NCI-H510A (cell line): ENCODE measurements at regions not wholly inside any gene's neighbourhood (a gene's known extent, or its start where the extent isn't known, plus 50 kb on each side); places are given as distances from the start of the nearest gene placed in this dataset.
A peak's percentile ranks its signal among the peaks of the same experiment; 100 is the strongest.
"Not testable (repeated sequence)": the region's sequence is repeated elsewhere in the genome, so short reads cannot be mapped to it uniquely, and the experiment has no call there.

ENCODE experiments used
- DNase-seq: peaks from one replicate; lab custom pipeline; 2025; lab: John Stamatoyannopoulos, UW

DNA sequence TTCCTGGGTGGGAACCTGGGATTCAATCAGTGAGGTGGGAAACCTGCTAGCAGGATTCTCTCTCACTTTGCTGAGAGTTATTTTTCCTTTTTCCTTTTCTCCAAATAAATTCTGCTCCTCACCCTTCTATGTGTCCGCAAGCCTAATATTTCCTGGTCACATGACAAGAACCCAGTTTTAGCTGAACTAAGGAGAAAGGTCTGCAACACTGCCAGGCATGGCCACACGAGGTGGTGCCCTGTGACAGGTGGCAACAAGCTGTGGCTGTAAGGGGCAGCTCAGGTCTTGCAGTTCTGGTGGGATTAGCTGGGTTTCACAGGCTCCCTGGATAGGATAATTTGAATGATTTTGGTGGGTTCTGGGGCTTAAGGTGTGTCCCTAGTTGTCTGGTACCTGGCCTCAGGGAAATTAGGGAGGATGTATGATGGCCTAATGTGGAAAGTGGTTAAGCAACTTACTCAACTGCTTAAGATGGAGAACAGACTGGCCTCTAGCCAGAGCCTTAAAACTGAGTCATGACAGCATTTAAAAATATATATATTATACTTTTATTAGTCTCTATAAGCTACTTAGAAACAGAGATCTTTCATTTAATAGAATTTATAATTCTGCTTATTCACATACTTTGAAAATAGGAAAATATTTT is 215.0 kb downstream of the IL15 start:
- no peak for DNase-seq

DNA sequence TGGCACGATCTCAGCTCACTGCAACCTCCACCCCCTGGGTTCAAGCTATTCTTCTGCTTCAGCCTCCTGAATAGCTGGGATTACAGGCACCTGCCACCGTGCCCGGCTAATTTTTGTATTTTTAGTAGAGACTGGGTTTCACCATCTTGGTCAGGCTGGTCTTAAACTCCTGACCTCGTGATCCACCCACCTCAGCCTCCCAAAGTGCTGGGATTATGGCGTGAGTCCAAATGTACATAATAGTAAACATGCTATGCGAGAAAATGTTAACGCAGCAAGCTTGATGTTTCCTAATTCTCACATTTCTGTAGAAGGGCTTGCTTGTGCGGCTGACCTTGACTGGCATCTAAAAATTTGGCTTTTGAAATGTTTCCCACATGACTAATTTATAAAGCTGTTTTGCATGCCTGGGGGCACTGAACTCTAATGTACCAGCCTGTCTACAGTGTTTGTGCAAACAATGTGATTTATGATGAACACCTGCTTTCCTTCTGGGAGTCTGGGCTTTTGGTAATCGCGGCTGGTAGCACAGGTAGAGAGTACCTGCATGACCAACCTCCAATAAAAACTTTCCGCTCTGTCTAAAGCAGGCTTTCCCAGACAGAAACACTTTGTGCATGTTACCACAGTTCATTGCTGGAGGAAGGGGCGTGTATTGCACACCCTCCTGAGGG is 216.8 kb downstream of the IL15 start:
- DNase-seq = peak; percentile 44

DNA sequence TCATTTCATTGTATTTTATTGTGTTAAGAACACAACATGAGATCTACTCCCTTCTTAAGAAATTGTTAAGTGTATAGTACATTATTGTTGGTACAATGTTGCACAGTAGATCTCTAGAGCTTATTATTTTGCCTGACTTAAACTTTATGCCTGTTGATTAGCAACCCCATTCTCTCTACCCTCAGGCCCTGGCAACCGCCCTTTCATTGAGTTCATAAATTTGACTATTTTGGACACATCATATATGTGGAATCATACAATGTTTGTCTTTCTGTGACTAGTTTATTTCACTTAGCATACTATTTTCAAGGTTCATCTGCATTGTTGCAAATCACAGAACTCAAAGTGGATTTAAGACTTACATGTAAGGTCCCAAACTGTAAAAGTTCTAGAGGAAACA is 222.1 kb downstream of the IL15 start:
- no peak for DNase-seq

DNA sequence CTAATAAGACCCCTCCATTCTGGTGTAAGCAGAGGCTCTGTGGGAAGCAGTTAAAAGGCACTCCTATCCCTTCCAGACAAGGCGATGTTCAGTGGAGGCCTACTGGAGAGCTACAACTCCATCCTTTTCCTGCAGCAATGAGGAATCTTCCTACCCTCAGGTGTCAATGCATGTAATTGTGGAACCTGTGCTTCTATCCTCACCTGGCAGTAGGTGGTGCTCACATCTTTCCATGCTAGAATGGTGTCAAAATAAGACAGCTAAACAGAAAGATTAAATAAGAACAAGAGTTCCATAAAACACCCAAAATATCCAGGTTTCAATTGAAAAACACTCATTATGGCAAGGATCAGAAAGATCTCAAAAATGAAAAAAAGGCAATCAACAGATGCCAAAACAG is 224.6 kb downstream of the IL15 start:
- DNase-seq = no peak

DNA sequence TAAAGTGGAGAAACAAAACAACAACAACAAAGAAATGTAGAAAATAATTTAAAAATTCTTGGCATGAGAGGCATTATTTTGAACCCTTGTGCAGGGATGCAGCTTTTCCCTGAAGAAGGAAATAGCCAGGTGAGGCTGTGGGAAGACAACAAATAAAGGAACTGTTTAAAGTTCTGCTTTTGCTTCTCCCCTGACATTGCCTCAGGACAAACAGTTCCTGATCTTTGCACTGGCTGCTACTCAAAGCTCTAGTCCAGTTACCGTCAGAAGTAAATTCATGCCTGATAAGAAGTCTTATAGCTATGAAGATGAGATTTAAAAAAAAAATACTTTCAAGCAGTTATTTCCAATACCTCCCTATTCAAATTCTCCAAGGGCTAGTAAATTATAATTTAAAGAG is 233.8 kb downstream of the IL15 start:
- DNase-seq = no peak

DNA sequence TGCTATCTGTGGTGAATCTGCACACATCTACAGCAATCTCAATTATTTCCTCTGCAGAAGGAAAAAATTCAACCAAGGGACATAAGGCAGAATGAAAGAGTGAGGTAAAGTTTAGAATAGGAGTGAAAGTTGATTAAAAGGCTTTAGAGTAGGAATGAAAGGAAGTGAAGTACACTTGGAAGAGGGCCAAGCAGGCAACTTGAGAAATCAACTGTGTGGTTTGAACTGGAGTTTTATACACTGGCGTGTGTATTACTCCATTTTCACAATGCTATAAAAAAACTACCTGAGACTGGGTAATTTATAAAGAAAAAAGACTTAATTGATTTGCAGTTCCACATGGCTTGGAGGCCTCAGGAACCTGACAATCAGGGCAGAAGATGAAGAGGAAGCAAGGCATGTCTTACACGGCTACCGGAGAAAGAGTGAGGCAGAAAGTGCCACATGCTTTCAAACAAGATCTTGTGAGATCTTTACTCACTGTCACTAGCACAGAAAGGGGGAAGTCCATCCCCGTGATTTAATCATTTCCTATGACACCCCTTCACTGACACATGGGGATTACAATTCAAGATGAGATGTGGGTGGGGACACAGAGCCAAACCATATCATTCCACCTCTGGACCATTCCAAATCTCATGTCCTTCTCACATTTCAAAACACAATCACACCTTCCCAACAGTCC is 234.8 kb downstream of the IL15 start:
- no peak for DNase-seq

DNA sequence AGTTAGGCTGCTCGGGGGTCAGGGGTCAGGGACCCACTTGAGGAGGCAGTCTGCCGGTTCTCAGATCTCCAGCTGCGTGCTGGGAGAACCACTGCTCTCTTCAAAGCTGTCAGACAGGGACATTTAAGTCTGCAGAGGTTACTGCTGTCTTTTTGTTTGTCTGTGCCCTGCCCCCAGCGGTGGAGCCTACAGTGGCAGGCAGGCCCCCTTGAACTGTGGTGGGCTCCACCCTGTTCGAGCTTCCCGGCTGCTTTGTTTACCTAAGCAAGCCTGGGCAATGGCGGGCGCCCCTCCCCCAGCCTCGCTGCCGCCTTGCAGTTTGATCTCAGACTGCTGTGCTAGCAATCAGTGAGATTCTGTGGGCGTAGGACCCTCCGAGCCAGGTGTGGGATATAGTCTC is 246.3 kb downstream of the IL15 start:
- DNase-seq = not testable (repeated sequence)

DNA sequence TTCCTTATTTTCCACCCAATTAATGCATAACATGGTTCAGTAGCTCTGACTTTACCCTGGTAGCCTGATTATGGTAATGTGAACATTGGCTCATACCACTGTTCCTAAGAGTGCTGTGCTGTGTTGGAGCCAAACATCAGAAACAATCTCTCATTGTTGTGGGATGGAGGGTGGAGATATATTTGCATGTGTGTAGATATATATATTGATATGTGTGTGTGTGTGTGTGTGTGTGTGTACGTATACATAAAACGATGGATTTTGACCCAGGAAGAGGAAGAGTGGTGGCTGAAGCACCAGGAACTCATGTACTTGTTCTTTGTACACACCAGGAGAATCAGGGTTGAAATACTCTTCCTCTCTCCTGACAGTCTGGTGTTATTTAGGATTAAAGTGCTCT is 247.7 kb downstream of the IL15 start:
- no peak for DNase-seq

DNA sequence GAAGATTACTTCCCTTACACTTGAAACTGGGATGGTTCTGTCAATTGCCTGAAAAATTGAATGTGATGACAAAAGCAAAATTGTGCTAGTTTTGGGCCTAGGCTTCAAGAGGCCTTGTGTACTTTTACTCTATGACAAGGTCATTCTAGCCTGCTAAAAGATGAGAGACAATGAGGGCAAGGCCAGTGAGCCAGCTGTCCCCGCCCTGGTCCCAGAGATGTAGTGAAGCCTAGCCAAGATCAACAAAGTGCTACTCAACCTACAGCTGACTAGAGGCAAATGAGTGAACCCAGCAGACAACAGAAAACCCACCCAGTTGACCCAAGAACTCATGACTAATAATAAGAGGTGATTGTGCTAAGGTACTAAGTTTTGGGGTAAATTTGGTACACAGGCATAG is 248.7 kb downstream of the IL15 start:
- no peak for DNase-seq

DNA sequence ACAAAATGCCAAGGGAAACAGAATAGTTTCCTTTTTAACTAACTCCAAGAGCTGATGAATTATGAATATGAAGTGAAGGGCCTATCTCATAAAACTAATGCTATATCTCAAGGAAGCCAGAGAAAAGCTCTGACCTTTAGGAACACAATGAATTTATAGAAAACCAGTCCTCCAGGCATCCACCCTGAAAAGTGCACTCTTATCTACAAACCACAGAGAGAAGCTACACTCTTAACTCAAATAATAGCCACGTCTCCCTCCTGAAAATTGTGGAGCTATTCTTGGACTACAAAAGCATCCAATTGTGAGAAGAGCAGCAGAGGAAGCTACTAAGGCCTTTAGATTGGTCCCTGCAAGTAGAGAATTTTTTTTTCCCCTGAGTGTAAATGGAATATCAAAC is 253.9 kb downstream of the IL15 start:
- no peak for DNase-seq

DNA sequence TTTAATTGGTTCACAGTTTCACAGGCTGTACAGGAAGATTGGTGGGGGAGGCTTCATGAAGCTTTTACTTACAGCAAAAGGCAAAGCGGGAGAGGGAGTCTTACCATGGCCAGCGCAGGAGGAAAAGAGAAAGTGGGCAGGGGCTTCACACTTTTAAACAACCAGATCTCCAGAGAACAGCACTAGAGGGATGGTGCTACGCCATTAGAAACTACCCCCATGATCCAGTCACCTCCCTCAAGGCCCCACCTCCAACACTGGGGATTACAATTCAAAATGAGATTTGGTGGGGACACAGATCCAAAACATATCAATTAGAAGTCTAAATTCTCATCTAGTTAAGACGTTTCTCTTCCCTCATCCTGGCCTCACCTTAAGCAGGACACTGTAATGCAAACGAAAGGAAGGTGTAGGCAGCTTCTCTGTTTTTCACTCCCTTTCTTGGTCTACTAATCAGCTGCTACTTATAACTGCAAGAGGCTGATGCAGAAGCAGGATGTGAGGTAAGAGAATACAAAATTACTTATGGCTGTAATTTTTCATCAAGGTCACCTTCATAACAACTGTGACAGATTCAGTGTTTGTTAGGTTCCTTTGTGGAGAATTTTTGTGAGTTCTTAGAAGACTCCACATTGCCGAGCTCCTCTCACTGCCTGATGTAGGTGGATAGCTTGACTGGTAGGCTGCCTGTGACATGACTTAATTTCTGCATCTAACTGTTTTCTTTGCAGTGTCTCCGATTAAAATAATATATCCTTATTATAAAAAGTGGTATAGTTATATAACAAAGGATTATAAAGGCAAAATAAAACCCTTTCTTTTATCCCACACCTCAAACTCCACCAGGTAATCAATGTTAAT is 255.1 kb downstream of the IL15 start:
- DNase-seq = no peak

DNA sequence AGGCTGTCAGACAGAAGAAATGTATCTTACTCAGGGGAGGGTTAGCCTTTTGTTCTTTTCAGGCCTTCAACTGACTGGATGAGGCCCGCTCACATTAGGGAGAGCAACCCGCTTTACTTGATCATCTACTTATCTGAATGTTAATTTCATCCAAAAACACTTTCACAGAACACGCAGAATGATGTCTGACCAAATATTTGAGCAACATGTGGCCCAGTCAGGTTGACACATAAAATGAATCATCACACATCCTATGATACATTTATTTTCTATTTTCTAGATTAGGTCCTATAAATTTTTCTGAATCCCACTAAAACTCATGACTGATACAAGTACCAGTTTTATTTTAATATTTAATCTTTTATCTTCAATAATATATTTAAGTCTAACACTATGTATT is 260.3 kb downstream of the IL15 start:
- no peak for DNase-seq

DNA sequence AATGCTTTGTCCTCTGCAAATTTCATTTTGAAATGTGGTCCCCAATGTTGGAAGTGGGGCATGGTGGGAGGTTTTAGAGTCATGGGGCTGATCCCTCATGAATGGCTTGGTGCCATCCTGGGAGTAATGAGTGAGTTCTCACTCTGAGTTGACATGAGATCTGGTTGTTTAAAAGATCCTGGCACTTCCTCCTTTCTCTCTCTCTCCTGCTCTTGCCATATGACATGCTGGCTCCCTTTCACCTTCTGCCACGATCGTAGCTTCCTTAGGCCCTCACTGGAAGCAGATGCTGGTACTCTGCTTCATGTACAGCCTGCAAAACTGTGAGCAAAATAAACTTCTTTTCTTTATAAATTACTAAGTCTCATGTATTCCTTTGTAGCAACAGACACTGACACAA is 262.0 kb downstream of the IL15 start:
- no peak for DNase-seq

DNA sequence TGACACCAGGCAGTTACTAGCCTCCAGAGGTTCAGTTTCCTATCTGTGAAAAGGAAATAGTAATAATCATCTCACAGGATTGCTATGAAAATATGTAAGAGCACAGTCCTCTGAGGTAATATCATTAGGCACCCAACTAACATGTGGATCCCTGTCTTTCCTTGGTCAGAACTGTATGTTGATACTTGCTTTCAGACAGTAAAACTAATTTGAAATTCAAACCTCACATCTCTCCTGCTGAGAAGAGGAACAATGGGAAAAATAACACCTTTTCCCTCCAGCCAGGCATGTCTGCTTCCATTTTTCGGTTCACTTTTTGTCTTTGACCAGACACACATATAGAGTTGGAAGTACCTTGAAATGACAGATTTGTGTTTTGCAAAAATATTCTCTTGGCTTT is 262.7 kb downstream of the IL15 start:
- DNase-seq = no peak

DNA sequence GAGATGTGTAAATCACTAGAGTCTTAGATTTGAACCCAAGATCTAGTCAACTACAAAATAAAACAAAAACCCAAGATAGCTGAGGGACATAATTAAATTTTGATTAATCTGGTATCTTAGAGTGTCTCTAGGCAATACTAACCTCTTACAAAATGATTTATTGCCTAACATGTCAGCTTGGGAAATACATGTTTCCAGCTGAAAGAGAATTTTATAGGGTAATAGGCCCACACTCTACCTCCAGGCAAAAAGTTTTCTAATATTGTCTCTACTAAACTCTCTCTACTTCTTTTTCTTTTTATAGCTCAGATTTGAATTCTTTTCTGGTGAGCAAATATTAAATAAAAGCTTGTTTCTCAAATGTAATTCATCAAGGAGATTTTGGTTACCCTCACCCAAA is 263.2 kb downstream of the IL15 start:
- no peak for DNase-seq

DNA sequence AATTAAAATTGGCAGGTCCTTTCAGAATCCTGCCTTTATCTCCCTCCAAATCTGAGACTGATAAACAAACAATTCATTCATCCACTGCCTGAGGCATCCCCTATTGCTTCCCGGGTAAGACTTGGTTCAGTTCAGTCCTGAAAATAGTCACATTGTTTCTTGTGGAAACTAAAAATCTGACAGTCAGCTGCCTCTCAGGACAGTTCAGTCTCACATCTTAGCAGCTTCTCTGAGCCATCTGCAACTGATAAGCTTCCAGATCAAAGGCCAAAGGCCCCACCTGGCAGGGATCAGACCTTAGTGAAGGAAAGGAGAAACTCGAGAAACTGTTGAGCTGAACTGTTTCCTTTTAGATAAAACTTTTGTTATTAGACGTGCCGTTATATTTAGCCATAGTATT is 264.5 kb downstream of the IL15 start:
- DNase-seq = no peak

DNA sequence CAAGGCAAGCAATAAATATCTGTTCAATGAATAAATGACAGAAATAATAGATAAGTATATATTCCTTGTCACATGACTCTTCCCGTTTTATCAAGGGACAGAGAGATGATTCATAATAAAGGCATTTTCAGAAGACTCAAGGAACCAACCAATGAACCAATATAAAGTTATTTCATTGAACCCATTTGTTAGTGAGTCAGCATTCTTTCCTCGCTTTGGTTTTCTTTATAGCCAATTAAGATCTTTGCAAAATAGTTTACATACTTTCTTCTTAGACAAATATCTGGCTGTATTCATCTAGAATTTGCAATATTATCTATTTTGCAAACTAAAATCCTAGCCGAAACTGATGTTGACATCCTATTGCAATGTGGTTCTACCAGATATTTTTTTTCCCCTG is 269.4 kb downstream of the IL15 start:
- DNase-seq = no peak

DNA sequence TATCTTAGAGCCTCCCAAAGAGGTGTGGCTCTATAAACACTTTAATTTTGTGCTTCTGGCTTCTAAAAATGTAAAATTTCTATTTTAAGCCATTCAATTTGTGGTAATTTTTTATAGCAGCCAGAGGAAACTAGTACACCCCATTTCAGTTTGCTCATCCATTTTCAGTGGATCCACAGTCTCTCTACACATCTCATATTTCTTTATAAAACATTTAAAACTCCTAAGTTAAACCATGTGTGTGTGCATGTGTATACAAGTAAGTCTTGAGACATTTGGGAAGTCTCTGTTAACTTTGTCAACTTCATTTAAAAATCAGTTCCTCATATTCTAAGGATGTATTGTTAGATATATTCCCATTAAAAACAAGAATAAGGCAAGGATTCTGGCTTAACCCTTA is 273.2 kb downstream of the IL15 start:
- no peak for DNase-seq

DNA sequence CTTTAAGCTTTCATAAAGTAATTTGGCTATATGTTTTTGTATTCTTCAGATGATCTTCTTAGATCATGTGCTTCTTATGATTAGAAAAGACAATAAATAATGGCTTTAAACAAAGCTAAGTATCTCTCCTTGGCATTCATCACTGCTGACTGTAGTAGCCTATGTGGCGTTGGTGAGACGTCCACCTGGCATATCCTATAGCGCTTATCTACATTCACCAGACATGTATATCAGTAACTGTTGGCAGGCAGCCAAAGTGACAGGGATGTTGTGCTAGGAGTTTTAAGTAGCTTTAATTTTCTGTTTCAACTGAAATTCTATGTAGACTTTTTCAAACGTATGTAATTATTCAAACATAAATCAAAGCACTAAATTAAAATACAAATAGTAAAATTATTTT is 276.4 kb downstream of the IL15 start:
- DNase-seq = peak; percentile 39

DNA sequence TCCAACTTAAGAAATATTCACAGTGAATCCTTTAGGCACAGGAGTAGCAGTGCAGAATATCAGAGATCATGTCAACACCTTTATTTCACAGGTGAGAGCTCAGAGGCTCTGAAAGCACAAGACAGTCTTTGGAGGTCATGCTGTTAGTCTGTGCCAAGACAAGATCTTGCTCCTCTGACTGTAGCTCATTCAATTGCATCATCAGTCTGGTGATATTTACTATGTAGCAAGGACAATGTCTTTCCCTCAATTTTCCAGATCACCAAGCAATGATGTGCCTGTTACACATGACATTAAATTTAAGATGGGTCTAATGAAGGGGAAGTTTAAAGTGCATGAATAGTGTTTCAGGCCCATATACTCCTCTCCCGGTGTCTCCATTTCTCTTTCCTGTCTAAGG is 277.5 kb downstream of the IL15 start:
- no peak for DNase-seq

DNA sequence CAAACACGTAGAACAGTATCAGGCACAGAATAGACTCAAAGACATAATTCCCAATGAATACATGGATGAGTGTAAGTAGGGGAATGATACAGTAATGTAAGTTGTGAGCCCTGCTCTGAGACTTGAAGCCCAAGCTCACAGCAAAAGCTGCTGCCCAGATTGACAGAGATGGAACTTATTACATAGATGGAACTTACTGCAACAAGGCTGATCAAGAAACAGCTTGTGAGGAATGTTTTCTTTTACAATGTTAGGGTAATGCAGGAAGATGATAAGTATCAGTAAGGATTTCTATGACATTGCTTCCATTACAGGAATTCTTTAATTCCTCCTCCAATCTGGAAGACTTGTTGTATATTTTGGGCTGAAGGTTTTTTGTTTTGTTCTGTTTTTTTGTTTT is 278.4 kb downstream of the IL15 start:
- no peak for DNase-seq

DNA sequence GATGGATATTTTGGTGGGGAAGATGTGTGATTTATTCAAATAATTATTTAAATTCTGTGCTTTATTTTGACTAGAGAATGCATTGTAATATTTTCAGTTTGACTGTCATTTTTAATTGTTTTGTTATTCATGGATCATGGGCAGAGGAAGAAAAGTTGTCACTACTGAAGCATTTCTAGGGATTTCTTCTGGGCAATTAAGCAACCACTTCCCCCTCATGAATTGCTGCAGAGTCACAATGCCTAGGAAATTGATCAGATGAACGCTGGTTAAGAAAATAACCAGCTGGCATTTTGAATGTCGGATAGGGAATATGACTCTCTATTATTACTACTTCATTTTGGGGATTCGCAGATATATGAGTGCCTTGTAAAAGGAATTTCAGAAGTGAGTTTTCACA is 283.3 kb downstream of the IL15 start:
- no peak for DNase-seq

DNA sequence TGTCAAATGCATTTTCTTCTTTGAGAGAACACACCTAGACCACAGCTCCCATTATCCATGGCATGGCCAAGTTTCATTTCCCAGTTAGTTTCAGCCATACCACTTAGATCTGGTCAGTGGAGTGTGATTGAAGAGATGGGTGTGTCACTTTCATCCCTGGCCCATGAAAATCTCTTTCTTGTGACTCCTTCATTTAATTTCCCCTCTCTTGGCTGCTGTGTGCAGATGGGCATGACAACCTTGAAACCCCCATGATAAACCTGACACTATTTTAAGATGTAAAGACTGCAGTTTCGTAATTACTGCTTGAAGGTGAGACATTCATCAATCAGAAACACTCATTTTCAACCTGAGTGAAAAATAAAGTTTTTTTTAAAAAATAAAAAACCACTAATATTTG is 284.9 kb downstream of the IL15 start:
- DNase-seq = no peak
